Activated CD4-positive, alpha-beta T cell treated with anti-CD3 and anti-CD28 coated beads, Interleukin-2, amount 10 ng/mL, durations not matched to agents 24 days and 14 days (primary cell): ENCODE measurements at regions not wholly inside any gene's neighbourhood (a gene's known extent, or its start where the extent isn't known, plus 50 kb on each side); places are given as distances from the start of the nearest gene placed in this dataset.

Experiments
- DNase-seq: peaks from one replicate; pipeline ENCODE4 v3.0.0; 2022
- H3K27ac Mint-ChIP-seq: one replicate; pipeline ENCODE4 v1.8.0; 2022; ENCODE audit warnings: mild to moderate bottlenecking, mixed read lengths
- H3K27me3 Mint-ChIP-seq: one replicate; pipeline ENCODE4 v1.8.0; 2022; ENCODE audit warnings: mixed read lengths
- H3K36me3 Mint-ChIP-seq: one replicate; pipeline ENCODE4 v1.8.0; 2022; ENCODE audit warnings: low read depth, mild to moderate bottlenecking, mixed read lengths
- H3K4me1 Mint-ChIP-seq: one replicate; pipeline ENCODE4 v1.8.0; 2021; ENCODE audit warnings: mixed read lengths
- H3K4me3 Mint-ChIP-seq: one replicate; pipeline ENCODE4 v1.8.0; 2022; ENCODE audit warnings: mild to moderate bottlenecking, moderate library complexity, mixed read lengths
- H3K9me3 Mint-ChIP-seq: one replicate; pipeline ENCODE4 v1.8.0; 2021; ENCODE audit warnings: mixed read lengths
- intact Hi-C: fragments of 100-400 bp; cut with micrococcal nuclease; formaldehyde crosslinking; loops from one replicate; pipeline ENCODE4 v1.15.1; 2023

GRCh38 chr3:140752499-140752898 lies 74.6 kb downstream of the TRIM42 start:
- Mint-ChIP-seq H3K4me1 (peaks cover 17% of the 10 kb centered on the region), H3K4me3 (no peak overlapping the region), H3K27ac (no peak overlapping the region), H3K9me3 (no peaks in the 10 kb centered on the region), H3K36me3 (no peaks in the 10 kb centered on the region), H3K27me3 (peaks cover 6% of the 10 kb centered on the region)
- intact Hi-C loops, result no loop called here
- DNase-seq, result no peak

GRCh38 chr3:140753865-140754754 lies 76.2 kb downstream of the TRIM42 start:
- H3K27me3 Mint-ChIP-seq, result peaks cover 6% of the 10 kb centered on the region
- peaks cover 19% of the 10 kb centered on the region for H3K4me1 Mint-ChIP-seq
- no peaks in the 10 kb centered on the region for H3K36me3 Mint-ChIP-seq
- no peak overlapping the region for H3K4me3 Mint-ChIP-seq
- H3K9me3 Mint-ChIP-seq, result no peaks in the 10 kb centered on the region
- no peak for DNase-seq
- intact Hi-C loops, result no loop called here
- no peak overlapping the region for H3K27ac Mint-ChIP-seq

GRCh38 chr3:140754936-140755335 lies 77.1 kb downstream of the TRIM42 start:
- intact Hi-C loops, result no loop called here
- H3K4me1 Mint-ChIP-seq, result peaks cover 19% of the 10 kb centered on the region
- H3K9me3 Mint-ChIP-seq, result no peaks in the 10 kb centered on the region
- peak overlapping the region; percentile 44 for H3K27ac Mint-ChIP-seq
- no peak for DNase-seq
- peak overlapping the region; percentile 5 for H3K4me3 Mint-ChIP-seq
- no peaks in the 10 kb centered on the region for H3K36me3 Mint-ChIP-seq
- H3K27me3 Mint-ChIP-seq, result peaks cover 6% of the 10 kb centered on the region

- no peaks in the 10 kb centered on the region for H3K36me3 Mint-ChIP-seq
- H3K4me1 Mint-ChIP-seq, result peaks cover 19% of the 10 kb centered on the region
- intact Hi-C loops, result no loop called here
- H3K4me3 Mint-ChIP-seq, result peak overlapping the region; percentile 2
- peaks cover 6% of the 10 kb centered on the region for H3K27me3 Mint-ChIP-seq
- no peak overlapping the region for H3K27ac Mint-ChIP-seq
- no peaks in the 10 kb centered on the region for H3K9me3 Mint-ChIP-seq
- peak; percentile 61 for DNase-seq
Measured at GRCh38 chr3:140756240-140757016, 78.6 kb downstream of the TRIM42 start.

GRCh38 chr3:140758791-140759444 lies 81.1 kb downstream of the TRIM42 start:
- DNase-seq, result no peak
- Mint-ChIP-seq H3K9me3 (no peaks in the 10 kb centered on the region), H3K4me3 (no peak overlapping the region), H3K36me3 (no peaks in the 10 kb centered on the region), H3K4me1 (peaks cover 19% of the 10 kb centered on the region), H3K27ac (no peak overlapping the region), H3K27me3 (no peaks in the 10 kb centered on the region)
- intact Hi-C loops, result no loop called here

GRCh38 chr3:140760324-140761075 lies 82.6 kb downstream of the TRIM42 start:
- Mint-ChIP-seq H3K27ac (no peak overlapping the region), H3K9me3 (no peaks in the 10 kb centered on the region), H3K36me3 (no peaks in the 10 kb centered on the region), H3K4me1 (peaks cover 10% of the 10 kb centered on the region), H3K27me3 (no peaks in the 10 kb centered on the region), H3K4me3 (no peak overlapping the region)
- intact Hi-C loops, result no loop called here
- no peak for DNase-seq

GRCh38 chr3:140761076-140761639 lies 83.3 kb downstream of the TRIM42 start:
- Mint-ChIP-seq H3K36me3 (no peaks in the 10 kb centered on the region), H3K27me3 (no peaks in the 10 kb centered on the region), H3K27ac (no peak overlapping the region), H3K4me3 (no peak overlapping the region), H3K4me1 (peaks cover 9% of the 10 kb centered on the region), H3K9me3 (no peaks in the 10 kb centered on the region)
- DNase-seq, result no peak
- intact Hi-C loops, result no loop called here

GRCh38 chr3:140762746-140763145 lies 84.9 kb downstream of the TRIM42 start:
- Mint-ChIP-seq H3K27ac (no peak overlapping the region), H3K27me3 (no peaks in the 10 kb centered on the region), H3K4me3 (no peak overlapping the region), H3K4me1 (peaks cover 2% of the 10 kb centered on the region), H3K36me3 (no peaks in the 10 kb centered on the region), H3K9me3 (no peaks in the 10 kb centered on the region)
- intact Hi-C loops, result no loop called here
- DNase-seq, result no peak

- intact Hi-C loops, result no loop called here
- Mint-ChIP-seq H3K27me3 (no peaks in the 10 kb centered on the region), H3K4me3 (no peak overlapping the region), H3K36me3 (no peaks in the 10 kb centered on the region), H3K4me1 (peaks cover 2% of the 10 kb centered on the region), H3K27ac (no peak overlapping the region), H3K9me3 (no peaks in the 10 kb centered on the region)
- DNase-seq, result peak; percentile 14
Measured at GRCh38 chr3:140763532-140763931, 85.7 kb downstream of the TRIM42 start.

GRCh38 chr3:140765246-140765645 lies 87.4 kb downstream of the TRIM42 start:
- Mint-ChIP-seq H3K9me3 (no peaks in the 10 kb centered on the region), H3K27me3 (no peaks in the 10 kb centered on the region), H3K4me1 (no peaks in the 10 kb centered on the region), H3K36me3 (no peaks in the 10 kb centered on the region), H3K4me3 (no peak overlapping the region), H3K27ac (no peak overlapping the region)
- peak; percentile 50 for DNase-seq
- intact Hi-C loops, result no loop called here

- Mint-ChIP-seq H3K36me3 (no peaks in the 10 kb centered on the region), H3K4me3 (no peak overlapping the region), H3K4me1 (no peaks in the 10 kb centered on the region), H3K9me3 (no peaks in the 10 kb centered on the region), H3K27me3 (no peaks in the 10 kb centered on the region), H3K27ac (no peak overlapping the region)
- intact Hi-C loops, result no loop called here
- peak; percentile 14 for DNase-seq
Measured at GRCh38 chr3:140766465-140766864, 88.6 kb downstream of the TRIM42 start.

- intact Hi-C loops, result no loop called here
- H3K36me3 Mint-ChIP-seq, result no peaks in the 10 kb centered on the region
- H3K27ac Mint-ChIP-seq, result no peak overlapping the region
Measured at GRCh38 chr3:140767566-140767965, 89.7 kb downstream of the TRIM42 start.

GRCh38 chr3:140768941-140769340 lies 91.1 kb downstream of the TRIM42 start:
- intact Hi-C loops, result no loop called here
- H3K27me3 Mint-ChIP-seq, result no peaks in the 10 kb centered on the region
- no peak overlapping the region for H3K27ac Mint-ChIP-seq
- H3K4me3 Mint-ChIP-seq, result no peak overlapping the region
- H3K4me1 Mint-ChIP-seq, result peaks cover 5% of the 10 kb centered on the region
- no peaks in the 10 kb centered on the region for H3K36me3 Mint-ChIP-seq
- H3K9me3 Mint-ChIP-seq, result no peaks in the 10 kb centered on the region
- no peak for DNase-seq

More at GRCh38 chr3:140767566-140767965, 89.7 kb downstream of the TRIM42 start:
- Mint-ChIP-seq H3K4me3 (no peak overlapping the region), H3K9me3 (no peaks in the 10 kb centered on the region), H3K27me3 (no peaks in the 10 kb centered on the region), H3K4me1 (peaks cover 2% of the 10 kb centered on the region)
- no peak for DNase-seq
